Astrocyte (in vitro differentiated cells and primary cell): ENCODE measurements at regions not wholly inside any gene's neighbourhood (a gene's known extent, or its start where the extent isn't known, plus 50 kb on each side); places are given as distances from the start of the nearest gene placed in this dataset.
A peak's percentile ranks its signal among the peaks of the same experiment; 100 is the strongest.

ENCODE experiments used
- DNase-seq: peaks from one replicate; pipeline ENCODE4 v3.0.0-alpha.2; 2010; ENCODE audit warnings: low read depth
- FAIRE-seq: peaks from 2 replicates; lab custom pipeline; 2011; peaks lifted over from hg19 to GRCh38; lab: Jason Lieb, UNC
- H2AFZ ChIP-seq: 2 replicates; pipeline ENCODE4 v1.6.0; 2012; ENCODE audit warnings: low read depth, low read length, inconsistent platforms
- H3K27ac ChIP-seq: 2 replicates; pipeline ENCODE4 v1.5.1; 2011; ENCODE audit warnings: low read depth, low read length, inconsistent platforms
- H3K27me3 ChIP-seq: 2 replicates; pipeline ENCODE4 v1.6.0; 2011; ENCODE audit warnings: low read length, inconsistent platforms; ENCODE audit not compliant: insufficient read depth
- H3K36me3 ChIP-seq: 2 replicates; pipeline ENCODE4 v1.5.1; 2011; ENCODE audit warnings: low read length, inconsistent platforms; ENCODE audit not compliant: insufficient read depth
- H3K4me1 ChIP-seq: 2 replicates; pipeline ENCODE4 v1.5.1; 2011; ENCODE audit warnings: low read length, inconsistent platforms; ENCODE audit not compliant: insufficient read depth
- H3K4me2 ChIP-seq: 2 replicates; pipeline ENCODE4 v1.6.0; 2012; ENCODE audit warnings: low read length, inconsistent platforms
- H3K4me3 ChIP-seq: 2 replicates; pipeline ENCODE4 v1.5.1; 2011; ENCODE audit warnings: low read depth, mild to moderate bottlenecking, low read length, inconsistent platforms; ENCODE audit not compliant: insufficient read depth
- H3K79me2 ChIP-seq: 2 replicates; pipeline ENCODE4 v1.6.0; 2012; ENCODE audit warnings: mild to moderate bottlenecking, low read length, inconsistent platforms; ENCODE audit not compliant: insufficient read depth
- H3K9ac ChIP-seq: 2 replicates; pipeline ENCODE4 v1.6.0; 2012; ENCODE audit warnings: mild to moderate bottlenecking, low read length, inconsistent platforms
- H3K9me3 ChIP-seq: 2 replicates; pipeline ENCODE4 v1.5.1; 2012; ENCODE audit warnings: low read depth, mild to moderate bottlenecking, low read length, inconsistent platforms; ENCODE audit not compliant: insufficient read depth
- H4K20me1 ChIP-seq: 2 replicates; pipeline ENCODE4 v1.6.0; 2012; ENCODE audit warnings: low read length, inconsistent platforms; ENCODE audit not compliant: insufficient read depth
- H3K27ac Mint-ChIP-seq: one replicate; pipeline ENCODE4 v1.8.0; 2021; ENCODE audit warnings: mild to moderate bottlenecking, mixed read lengths; ENCODE audit not compliant: unreplicated experiment
- H3K27me3 Mint-ChIP-seq: one replicate; pipeline ENCODE4 v1.8.0; 2021; ENCODE audit warnings: low read depth, mixed read lengths; ENCODE audit not compliant: unreplicated experiment
- H3K36me3 Mint-ChIP-seq: one replicate; pipeline ENCODE4 v1.8.0; 2021; ENCODE audit warnings: low read depth, mixed read lengths; ENCODE audit not compliant: unreplicated experiment
- H3K4me1 Mint-ChIP-seq: one replicate; pipeline ENCODE4 v1.8.0; 2021; ENCODE audit warnings: low read depth, mixed read lengths; ENCODE audit not compliant: unreplicated experiment
- H3K4me3 Mint-ChIP-seq: one replicate; pipeline ENCODE4 v1.8.0; 2021; ENCODE audit warnings: mild to moderate bottlenecking, moderate library complexity, mixed read lengths; ENCODE audit not compliant: unreplicated experiment
- H3K9me3 Mint-ChIP-seq: one replicate; pipeline ENCODE4 v1.8.0; 2021; ENCODE audit warnings: mild to moderate bottlenecking, mixed read lengths; ENCODE audit not compliant: unreplicated experiment
- EZH2 ChIP-seq: IDR thresholded peaks from 2 replicates; pipeline ENCODE4 v1.6.1; 2012; ENCODE audit warnings: mild to moderate bottlenecking, low read length, inconsistent platforms; ENCODE audit not compliant: insufficient read depth
- TF ChIP-seq, protein P1 (sequence below): IDR thresholded peaks from 2 replicates; pipeline ENCODE4 v1.5.1; 2011; ENCODE audit warnings: low read depth, mild to moderate bottlenecking, inconsistent platforms, low read length, moderate library complexity; ENCODE audit not compliant: insufficient read depth

DNA sequence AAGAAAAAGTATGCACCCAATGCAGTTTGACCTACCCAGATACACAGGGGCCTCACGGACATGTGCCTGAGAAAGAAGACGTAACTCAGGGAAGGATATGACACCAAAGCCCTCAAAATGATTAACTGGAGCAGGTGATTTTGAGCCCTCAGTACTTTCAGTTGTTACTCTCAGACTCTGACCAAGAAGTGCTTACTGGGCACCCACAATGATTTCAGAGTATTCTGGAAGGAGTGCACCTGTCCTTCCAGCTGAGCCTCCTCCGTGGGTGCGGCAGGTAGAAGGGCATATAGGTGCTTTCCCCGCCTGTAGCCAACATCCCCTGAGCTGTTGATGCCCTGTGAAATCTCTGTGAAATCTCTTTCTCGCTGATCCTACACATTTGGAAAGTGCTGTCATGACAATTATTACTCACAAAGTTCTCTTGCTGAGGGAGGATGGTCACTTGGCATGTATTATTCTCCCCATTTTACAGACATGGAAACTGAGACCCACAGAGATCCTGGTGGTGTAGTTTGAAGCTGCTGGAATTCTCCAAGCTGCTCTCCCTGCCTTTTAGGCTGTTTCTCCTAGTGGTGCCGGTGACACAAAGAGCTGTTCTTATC, 154.3 kb upstream of the CCND2 start:
- Histone ChIP-seq H3K4me3 (no peak overlapping the region), H3K4me1 (peaks cover 24% of the 10 kb centered on the region), H3K9ac (no peak overlapping the region), H3K79me2 (no peaks in the 10 kb centered on the region), H3K9me3 (no peaks in the 10 kb centered on the region), H3K36me3 (no peaks in the 10 kb centered on the region), H2AFZ (no peak overlapping the region), H4K20me1 (no peaks in the 10 kb centered on the region), H3K4me2 (no peak overlapping the region), H3K27ac (no peak overlapping the region), H3K27me3 (no peaks in the 10 kb centered on the region)
- no peak for DNase-seq
- TF ChIP-seq, protein P1, sequence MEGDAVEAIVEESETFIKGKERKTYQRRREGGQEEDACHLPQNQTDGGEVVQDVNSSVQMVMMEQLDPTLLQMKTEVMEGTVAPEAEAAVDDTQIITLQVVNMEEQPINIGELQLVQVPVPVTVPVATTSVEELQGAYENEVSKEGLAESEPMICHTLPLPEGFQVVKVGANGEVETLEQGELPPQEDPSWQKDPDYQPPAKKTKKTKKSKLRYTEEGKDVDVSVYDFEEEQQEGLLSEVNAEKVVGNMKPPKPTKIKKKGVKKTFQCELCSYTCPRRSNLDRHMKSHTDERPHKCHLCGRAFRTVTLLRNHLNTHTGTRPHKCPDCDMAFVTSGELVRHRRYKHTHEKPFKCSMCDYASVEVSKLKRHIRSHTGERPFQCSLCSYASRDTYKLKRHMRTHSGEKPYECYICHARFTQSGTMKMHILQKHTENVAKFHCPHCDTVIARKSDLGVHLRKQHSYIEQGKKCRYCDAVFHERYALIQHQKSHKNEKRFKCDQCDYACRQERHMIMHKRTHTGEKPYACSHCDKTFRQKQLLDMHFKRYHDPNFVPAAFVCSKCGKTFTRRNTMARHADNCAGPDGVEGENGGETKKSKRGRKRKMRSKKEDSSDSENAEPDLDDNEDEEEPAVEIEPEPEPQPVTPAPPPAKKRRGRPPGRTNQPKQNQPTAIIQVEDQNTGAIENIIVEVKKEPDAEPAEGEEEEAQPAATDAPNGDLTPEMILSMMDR: no peak
- no peak for TF ChIP-seq EZH2
- Mint-ChIP-seq H3K27me3 (peaks cover 22% of the 10 kb centered on the region), H3K9me3 (no peaks in the 10 kb centered on the region), H3K4me3 (no peak overlapping the region), H3K36me3 (no peaks in the 10 kb centered on the region), H3K4me1 (peaks cover 39% of the 10 kb centered on the region), H3K27ac (peak overlapping the region; percentile 8)
- no peak for FAIRE-seq

DNA sequence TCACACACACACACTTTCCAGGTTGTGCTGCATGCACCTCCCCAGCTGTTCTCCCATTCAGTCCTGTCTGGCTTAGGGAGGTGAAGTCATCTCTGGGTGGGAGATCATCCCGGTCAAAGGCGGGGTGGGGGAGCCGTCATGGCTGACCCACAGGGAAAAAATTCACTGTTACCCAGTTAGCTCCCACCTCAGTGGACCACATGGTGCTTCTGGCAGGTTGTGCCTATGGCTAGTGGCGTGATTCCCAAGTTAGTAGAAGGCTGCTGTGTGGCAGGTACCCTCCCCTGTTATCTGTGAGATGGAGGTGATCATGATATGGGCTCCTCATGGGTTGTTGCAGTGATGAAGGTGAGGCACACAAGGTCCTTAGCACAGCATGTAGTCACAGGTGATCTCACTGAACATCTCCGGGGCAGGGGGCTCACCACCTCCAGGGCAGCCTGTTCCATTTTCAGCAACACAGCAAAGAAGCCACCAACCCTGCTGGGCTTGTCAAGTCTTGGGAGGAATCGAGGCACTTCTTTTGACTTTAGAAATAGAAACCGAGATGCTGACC, 154.9 kb upstream of the CCND2 start:
- Histone ChIP-seq H3K4me1 (peaks cover 24% of the 10 kb centered on the region), H3K9me3 (no peaks in the 10 kb centered on the region), H2AFZ (no peak overlapping the region), H3K79me2 (no peaks in the 10 kb centered on the region), H3K27ac (no peak overlapping the region), H3K4me2 (peak overlapping the region; percentile 61), H4K20me1 (no peaks in the 10 kb centered on the region), H3K9ac (no peak overlapping the region), H3K27me3 (no peaks in the 10 kb centered on the region), H3K36me3 (no peaks in the 10 kb centered on the region), H3K4me3 (no peak overlapping the region)
- FAIRE-seq: no peak
- TF ChIP-seq, protein P1: no peak
- no peak overlapping the region for H3K4me3 Mint-ChIP-seq
- no peak for DNase-seq
- peaks cover 36% of the 10 kb centered on the region for H3K4me1 Mint-ChIP-seq
- no peaks in the 10 kb centered on the region for H3K36me3 Mint-ChIP-seq
- H3K27ac Mint-ChIP-seq: no peak overlapping the region
- peaks cover 22% of the 10 kb centered on the region for H3K27me3 Mint-ChIP-seq
- H3K9me3 Mint-ChIP-seq: no peaks in the 10 kb centered on the region

DNA sequence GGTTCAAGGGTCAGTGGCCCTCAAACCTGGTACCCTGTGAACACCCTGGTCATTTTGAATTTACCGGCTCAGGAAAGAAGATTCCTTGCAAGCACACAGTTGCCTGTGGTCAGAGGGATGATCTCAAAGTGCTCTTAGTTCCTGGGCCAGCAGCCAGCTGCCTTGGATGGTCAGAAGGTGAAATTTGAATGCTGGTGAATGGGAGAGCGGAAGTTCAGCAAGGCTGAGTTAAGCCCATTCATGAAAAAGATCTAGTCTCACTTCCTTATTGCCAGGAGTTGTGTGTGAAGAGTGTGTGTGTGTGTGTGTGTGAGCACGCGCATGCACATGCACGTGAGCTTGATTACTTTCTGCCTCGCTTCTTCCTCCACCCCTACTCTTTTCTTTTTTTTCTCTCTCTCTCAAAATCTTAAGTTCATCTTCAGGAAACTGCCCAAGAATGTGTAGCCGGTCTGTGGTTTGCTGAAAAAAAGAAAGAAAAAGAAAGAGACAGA, 155.5 kb upstream of the CCND2 start:
- DNase-seq (peak; percentile 44), FAIRE-seq (no peak)
- Histone ChIP-seq H3K79me2 (no peaks in the 10 kb centered on the region), H3K27ac (no peak overlapping the region), H3K4me1 (peaks cover 24% of the 10 kb centered on the region), H3K27me3 (no peaks in the 10 kb centered on the region), H3K4me2 (peak overlapping the region; percentile 61), H3K4me3 (no peak overlapping the region), H3K9me3 (no peaks in the 10 kb centered on the region), H3K36me3 (no peaks in the 10 kb centered on the region), H3K9ac (no peak overlapping the region), H4K20me1 (no peaks in the 10 kb centered on the region), H2AFZ (peak overlapping the region; percentile 28)
- H3K36me3 Mint-ChIP-seq: no peaks in the 10 kb centered on the region
- TF ChIP-seq, protein P1: no peak
- TF ChIP-seq EZH2: no peak
- H3K4me1 Mint-ChIP-seq: peaks cover 39% of the 10 kb centered on the region
- H3K4me3 Mint-ChIP-seq: no peak overlapping the region
- peak overlapping the region; percentile 56 for H3K27ac Mint-ChIP-seq
- no peaks in the 10 kb centered on the region for H3K9me3 Mint-ChIP-seq
- peaks cover 19% of the 10 kb centered on the region for H3K27me3 Mint-ChIP-seq
